ENCODE measurements at regions not wholly inside any gene's neighbourhood (a gene's known extent, or its start where the extent isn't known, plus 50 kb on each side); places are given as distances from the start of the nearest gene placed in this dataset.

GRCh38 chr1:157388057-157388456, 164.3 kb downstream of the FCRL5 start:
- TF ChIP-seq CTCF (IDR thresholded peaks at IDR 0.05), result no peak
- TF ChIP-seq REST (IDR thresholded peaks at IDR 0.05; ENCODE audit: insufficient read depth in 1 of 2, low read depth in 2 of 2, low read length in 1 of 2), result no peak
- TF ChIP-seq POLR2AphosphoS5 (IDR thresholded peaks at IDR 0.05; ENCODE audit: low read depth, low read length), result no peak
- no peak for TF ChIP-seq TCF7L2 (IDR thresholded peaks at IDR 0.05; ENCODE audit: low read depth, low read length)
